Esophagus squamous epithelium (tissue), 4 donors: ENCODE measurements at regions not wholly inside any gene's neighbourhood (a gene's known extent, or its start where the extent isn't known, plus 50 kb on each side); places are given as distances from the start of the nearest gene placed in this dataset.

Source experiments
- POLR2A ChIP-seq, 4 donors: fragments of 450-650 bp; IDR thresholded peaks; one replicate each; pipeline ENCODE4 v1.6.1; 2017; ENCODE audit warnings: antibody characterized with exemption in 4 of 4, mild to moderate bottlenecking in 4 of 4, moderate library complexity in 3 of 4
- TF ChIP-seq, protein P1 (sequence below), 6 experiments: fragments of 450-650 bp in 4 of 6; fragments of 200-600 bp in 2 of 6; sonication (generic) in 2 of 6; IDR thresholded peaks; one replicate each; pipeline ENCODE4 v1.5.1; 2016 to 2019; ENCODE audit warnings: antibody characterized with exemption in 6 of 6, mild to moderate bottlenecking in 4 of 6, moderate library complexity in 4 of 6

DNA sequence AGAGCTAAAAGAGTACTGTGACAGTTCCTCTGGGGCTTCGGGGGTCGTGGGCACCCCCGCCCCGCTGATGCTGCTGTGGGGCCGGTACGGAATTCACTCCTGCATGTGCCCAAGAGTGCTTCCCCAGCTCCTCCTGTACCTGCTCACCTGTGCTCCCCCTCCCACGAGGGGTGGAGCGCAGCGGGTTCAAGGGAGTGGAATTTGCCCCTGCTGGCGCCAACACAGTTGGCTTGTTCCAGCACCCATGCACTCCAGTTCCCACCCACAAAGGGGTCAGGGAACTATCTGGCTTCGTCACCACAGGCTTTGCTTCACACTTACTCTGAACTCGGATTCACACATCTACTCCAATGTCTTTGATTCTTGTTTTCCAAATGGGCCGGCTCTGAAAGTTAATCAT lies 1086.9 kb upstream of the CDH6 start:
- TF ChIP-seq POLR2A (IDR thresholded peaks at IDR 0.05), result no peak
- TF ChIP-seq, protein P1, sequence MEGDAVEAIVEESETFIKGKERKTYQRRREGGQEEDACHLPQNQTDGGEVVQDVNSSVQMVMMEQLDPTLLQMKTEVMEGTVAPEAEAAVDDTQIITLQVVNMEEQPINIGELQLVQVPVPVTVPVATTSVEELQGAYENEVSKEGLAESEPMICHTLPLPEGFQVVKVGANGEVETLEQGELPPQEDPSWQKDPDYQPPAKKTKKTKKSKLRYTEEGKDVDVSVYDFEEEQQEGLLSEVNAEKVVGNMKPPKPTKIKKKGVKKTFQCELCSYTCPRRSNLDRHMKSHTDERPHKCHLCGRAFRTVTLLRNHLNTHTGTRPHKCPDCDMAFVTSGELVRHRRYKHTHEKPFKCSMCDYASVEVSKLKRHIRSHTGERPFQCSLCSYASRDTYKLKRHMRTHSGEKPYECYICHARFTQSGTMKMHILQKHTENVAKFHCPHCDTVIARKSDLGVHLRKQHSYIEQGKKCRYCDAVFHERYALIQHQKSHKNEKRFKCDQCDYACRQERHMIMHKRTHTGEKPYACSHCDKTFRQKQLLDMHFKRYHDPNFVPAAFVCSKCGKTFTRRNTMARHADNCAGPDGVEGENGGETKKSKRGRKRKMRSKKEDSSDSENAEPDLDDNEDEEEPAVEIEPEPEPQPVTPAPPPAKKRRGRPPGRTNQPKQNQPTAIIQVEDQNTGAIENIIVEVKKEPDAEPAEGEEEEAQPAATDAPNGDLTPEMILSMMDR (IDR thresholded peaks at IDR 0.05), result no peak
